ENCODE measurements at regions not wholly inside any gene's neighbourhood (a gene's known extent, or its start where the extent isn't known, plus 50 kb on each side); places are given as distances from the start of the nearest gene placed in this dataset.
A peak's percentile ranks its signal among the peaks of the same experiment; 100 is the strongest.
"Not testable (repeated sequence)": the region's sequence is repeated elsewhere in the genome, so short reads cannot be mapped to it uniquely, and the experiment has no call there.

DNA sequence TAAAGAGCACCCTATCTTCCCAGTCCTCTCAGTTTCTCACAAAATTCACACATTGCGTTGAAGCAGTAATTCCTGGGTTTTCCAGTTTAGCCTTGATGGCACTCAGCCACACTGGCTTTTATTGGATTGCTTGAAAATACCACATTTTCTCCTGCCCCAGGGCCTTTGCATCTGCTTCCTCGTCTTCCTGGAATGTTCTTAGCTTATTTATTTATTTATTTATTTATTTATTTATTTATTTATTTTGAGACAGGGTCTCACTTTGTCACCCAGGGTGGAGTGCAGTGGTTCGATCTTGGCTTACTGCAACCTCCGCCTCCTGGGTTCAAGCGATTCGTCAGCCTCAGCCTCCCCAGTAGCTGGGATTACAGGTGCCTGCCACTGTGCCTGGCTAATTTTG, 680.0 kb upstream of the SALL1 start:
- in situ Hi-C loops (cut with HindIII; ENCODE audit: low pct_unique_long_range_greater_than_20kb, low sequenced_read_pairs); DNase-seq (ENCODE audit: low read depth, low spot score): not testable (repeated sequence)

DNA sequence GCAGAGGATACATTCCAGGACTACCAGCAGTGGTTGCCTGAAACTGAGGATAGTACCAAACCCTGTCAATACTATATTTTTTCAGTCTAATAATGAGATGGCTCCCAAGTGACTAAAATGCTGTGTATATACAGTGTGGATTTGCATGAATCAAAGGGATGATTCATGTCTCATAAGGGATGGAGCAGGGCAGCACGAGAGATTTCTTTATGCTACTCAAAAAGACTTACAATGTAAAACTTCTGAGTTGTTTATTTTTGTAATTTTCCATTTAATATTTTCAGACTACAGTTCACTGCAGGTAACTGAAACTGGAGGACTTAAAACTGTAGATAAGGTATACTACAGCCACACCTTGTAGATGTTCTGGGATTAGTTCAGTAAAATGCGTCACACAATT, 674.7 kb upstream of the SALL1 start:
- no peak for DNase-seq (ENCODE audit: low read depth, low spot score)
- in situ Hi-C loops (cut with HindIII; ENCODE audit: low pct_unique_long_range_greater_than_20kb, low sequenced_read_pairs): no loop called here

DNA sequence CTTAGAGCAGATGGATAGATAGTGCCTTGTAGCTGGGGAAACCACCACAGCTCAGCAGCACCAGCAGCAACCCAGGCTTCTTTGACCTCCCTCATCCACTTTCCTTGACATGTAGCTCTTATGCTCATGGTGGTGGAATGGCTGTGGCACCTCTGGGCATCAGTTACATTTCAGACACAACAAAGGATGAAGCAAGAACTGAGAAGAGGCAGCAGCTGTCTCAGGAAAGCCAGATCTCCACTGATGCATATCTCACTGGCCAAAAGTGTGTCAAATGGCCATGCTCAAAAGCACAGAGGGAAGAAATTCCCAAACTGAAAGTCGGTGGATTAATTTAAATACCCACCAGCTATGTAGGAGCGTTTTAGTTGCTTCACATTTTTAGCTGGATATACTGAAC, 671.4 kb upstream of the SALL1 start:
- DNase-seq (ENCODE audit: low read depth, low spot score): no peak
- in situ Hi-C loops (cut with HindIII; ENCODE audit: low pct_unique_long_range_greater_than_20kb, low sequenced_read_pairs): no loop called here

DNA sequence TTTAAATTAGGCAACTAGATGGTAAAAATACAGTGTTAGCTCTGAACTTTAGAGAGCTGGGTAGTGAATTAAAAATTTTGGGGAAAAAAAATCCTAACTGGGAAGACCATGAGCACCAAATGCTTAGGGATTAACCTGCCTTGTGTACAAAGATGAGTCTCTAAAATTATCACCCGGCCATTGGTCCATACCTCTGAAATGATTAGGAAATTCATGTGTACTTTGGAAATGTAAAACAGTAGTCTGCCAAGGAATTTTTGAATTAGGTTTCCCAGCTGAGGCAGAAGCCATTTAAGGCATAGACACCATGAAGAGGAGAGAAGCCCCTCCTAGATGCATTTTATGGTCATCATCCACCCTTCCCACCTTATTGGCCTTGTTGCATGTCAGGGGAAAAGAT, 670.5 kb upstream of the SALL1 start:
- in situ Hi-C loops (cut with HindIII; ENCODE audit: low pct_unique_long_range_greater_than_20kb, low sequenced_read_pairs): no loop called here

DNA sequence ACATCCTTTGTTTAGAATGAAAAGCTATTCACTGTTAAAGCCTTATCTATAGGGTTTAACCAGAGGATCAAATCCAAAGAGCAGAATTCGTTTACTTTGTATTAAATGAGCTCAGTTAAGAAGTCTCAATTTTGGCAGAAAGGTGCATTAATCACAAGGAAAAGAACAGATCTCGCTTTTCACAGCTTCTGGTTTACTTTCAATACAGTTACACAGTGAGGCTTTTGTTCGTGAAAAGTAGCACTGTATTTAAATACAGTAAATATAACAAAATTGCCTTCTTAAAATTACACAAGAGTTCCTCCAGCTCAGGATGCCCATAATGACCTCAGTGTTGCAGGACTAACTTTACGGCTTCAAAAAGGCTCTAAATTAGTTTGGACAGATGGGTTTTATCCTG, 669.1 kb upstream of the SALL1 start:
- DNase-seq (ENCODE audit: low read depth, low spot score): peak; percentile 81
- in situ Hi-C loops (cut with HindIII; ENCODE audit: low pct_unique_long_range_greater_than_20kb, low sequenced_read_pairs): no loop called here

More for the DNA sequence above, 670.5 kb upstream of the SALL1 start:
- no peak for DNase-seq (ENCODE audit: low read depth, low spot score)

DNA sequence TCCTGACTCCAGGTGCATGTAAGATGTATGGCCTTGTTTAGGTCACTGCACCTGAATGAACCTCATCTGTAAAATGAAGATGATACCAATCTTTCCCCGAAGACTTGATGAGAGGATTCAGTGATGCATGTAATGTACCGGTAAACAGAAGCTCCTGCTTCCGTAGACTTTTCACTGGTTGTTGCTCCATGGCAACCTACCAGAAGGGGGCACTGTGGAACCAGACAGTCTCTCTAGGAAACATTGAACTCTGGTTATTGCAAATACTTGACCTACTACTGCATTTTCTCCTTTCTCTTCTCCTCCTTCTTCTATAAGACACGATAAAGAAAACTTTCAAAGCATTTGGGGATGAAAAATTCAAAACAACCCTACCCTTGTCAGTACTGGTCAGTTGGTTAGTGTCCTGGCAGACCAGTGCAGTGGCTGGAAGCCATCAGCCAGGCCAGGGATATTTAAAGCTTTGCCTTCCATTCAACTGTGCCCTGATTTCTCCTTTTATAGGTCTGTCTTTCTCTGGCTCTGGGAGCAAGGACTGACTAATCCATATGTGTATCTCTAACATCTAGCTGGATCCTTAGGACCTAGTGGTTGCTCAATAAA, 667.4 kb upstream of the SALL1 start:
- in situ Hi-C loops (cut with HindIII; ENCODE audit: low pct_unique_long_range_greater_than_20kb, low sequenced_read_pairs): no loop called here
- peak; percentile 66 for DNase-seq (ENCODE audit: low read depth, low spot score)

DNA sequence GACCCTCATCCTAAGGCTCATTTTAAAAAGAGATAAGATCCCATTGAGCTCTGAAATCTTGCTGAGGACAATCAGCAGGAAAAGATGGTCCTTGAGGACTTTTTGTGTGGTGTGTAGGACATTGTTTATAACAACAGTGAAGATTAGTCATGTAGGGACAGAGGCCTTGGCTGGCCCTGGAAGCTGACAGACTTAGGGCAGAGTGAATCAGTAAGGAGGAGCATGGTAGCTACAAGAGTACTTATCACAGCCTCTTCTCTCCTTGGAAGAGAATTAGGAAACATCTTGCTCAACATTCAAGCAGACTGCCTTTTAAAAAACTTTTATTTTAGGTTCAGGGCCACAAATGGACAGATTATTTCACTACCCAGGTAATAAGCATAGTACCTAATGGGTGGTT, 665.9 kb upstream of the SALL1 start:
- in situ Hi-C loops (cut with HindIII; ENCODE audit: low pct_unique_long_range_greater_than_20kb, low sequenced_read_pairs): no loop called here
- DNase-seq (ENCODE audit: low read depth, low spot score): no peak

DNA sequence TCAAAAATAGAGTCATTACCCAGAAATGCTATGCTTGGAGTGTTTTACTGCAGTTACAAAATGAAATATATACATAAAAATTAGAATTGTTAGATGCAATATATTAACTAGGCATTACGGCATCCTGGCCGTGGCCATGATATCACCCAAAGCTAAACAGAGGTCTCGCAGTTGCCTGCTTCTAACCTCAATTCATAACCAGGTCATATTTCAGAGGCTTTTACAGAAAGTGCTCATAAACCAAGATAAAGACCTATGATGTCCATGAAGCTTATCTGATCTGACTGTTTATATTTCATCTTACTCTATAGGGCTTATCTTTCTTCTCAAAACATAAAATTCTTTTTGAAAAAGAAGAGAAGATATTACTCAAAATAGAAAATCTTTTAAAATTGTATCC, 664.5 kb upstream of the SALL1 start:
- no peak for DNase-seq (ENCODE audit: low read depth, low spot score)
- in situ Hi-C loops (cut with HindIII; ENCODE audit: low pct_unique_long_range_greater_than_20kb, low sequenced_read_pairs): no loop called here

DNA sequence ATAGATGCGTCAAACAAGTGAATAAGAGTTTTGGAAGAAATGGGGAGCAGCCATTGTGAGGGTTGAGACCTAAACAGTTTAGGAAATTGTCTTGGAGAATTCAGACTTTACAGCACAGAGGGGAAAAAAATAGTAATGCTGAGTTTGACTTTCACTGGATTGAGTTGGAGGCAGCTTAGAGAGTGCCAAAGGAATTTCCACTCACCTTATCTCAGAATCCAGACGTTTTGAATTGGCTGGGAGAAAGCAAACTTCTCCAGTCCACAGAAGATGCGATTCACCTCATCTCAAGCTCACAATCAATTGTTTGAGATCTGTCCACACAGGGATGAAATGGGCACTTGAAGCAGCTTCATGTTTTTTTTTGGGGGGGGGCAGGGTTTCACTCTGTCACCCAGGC, 663.5 kb upstream of the SALL1 start:
- in situ Hi-C loops (cut with HindIII; ENCODE audit: low pct_unique_long_range_greater_than_20kb, low sequenced_read_pairs): no loop called here
- DNase-seq (ENCODE audit: low read depth, low spot score): no peak

DNA sequence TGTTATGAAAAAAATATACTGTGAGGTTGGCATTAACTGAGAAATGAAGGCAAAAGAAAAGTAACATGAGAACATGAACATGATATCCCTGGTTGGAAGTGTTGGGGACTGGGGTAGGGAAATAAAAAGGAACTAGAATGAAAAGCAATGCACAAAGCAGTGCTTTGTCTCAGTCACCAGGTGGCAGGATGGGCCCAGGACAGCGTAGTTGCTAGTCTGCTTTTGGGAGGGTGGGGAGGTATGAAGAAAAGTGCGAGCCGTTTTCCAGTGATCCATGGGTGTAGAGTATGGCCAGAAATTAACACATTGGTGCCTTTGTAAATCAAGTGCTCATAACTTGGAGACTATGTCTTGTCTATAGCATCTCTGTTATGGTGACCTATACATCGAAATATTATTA, 662.5 kb upstream of the SALL1 start:
- in situ Hi-C loops (cut with HindIII; ENCODE audit: low pct_unique_long_range_greater_than_20kb, low sequenced_read_pairs): no loop called here
- no peak for DNase-seq (ENCODE audit: low read depth, low spot score)

DNA sequence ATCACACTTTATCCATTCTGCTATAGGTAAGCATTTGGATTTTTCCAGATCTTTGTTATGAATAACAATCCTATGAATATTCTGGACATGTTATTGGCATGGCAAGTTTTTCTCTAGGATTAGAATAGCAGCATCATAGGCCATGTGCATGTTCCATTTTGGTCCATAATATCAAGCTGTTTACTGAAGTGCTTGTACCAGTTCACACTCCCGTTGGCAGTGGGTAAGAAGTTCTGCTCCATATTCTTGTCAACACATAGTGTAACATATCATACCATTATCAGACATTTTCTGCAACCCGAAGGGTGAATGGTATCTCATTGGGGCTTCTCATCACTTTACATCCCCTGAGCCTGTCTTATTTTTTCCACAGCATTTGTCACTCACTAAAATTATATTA, 661.9 kb upstream of the SALL1 start:
- no peak for DNase-seq (ENCODE audit: low read depth, low spot score)
- in situ Hi-C loops (cut with HindIII; ENCODE audit: low pct_unique_long_range_greater_than_20kb, low sequenced_read_pairs): no loop called here

DNA sequence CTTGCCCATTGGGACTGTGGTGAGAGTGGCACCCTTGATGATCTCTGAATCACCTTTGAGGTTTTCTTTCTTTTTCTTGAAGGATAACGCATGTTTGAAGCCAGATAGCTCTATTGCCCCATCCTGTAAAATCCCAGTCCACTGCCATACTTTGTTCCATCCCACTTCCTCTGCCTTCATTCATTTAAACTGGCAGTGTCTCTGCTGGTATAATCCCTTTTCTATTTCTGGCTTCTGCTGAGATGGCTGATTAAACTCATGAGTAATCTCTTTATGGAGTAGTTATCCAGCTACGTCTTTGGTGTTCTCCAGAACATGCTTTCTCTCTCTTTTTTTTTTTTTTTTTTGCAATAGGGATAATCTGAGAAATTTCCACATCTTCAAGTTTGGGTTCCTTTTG, 656.5 kb upstream of the SALL1 start:
- in situ Hi-C loops (cut with HindIII; ENCODE audit: low pct_unique_long_range_greater_than_20kb, low sequenced_read_pairs): no loop called here
- no peak for DNase-seq (ENCODE audit: low read depth, low spot score)

DNA sequence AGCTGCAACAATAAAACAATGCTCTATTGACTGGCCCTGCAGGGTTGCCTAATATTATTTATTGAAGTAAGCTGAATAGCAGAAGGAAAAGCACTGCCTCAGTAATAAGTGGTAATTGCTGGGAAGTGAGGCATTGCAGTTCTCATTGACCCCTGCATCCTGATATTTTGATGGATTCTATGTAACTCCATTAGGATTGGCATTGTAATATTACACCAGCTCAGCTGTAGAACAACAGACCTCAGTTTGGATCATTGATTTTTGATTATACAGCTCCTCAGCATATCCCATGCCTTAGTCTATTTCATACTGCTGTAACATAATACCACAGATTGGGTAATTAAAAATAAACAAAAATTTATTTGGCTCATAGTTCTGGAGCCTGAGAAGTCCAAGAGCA, 650.6 kb upstream of the SALL1 start:
- in situ Hi-C loops (cut with HindIII; ENCODE audit: low pct_unique_long_range_greater_than_20kb, low sequenced_read_pairs): no loop called here
- no peak for DNase-seq (ENCODE audit: low read depth, low spot score)

DNA sequence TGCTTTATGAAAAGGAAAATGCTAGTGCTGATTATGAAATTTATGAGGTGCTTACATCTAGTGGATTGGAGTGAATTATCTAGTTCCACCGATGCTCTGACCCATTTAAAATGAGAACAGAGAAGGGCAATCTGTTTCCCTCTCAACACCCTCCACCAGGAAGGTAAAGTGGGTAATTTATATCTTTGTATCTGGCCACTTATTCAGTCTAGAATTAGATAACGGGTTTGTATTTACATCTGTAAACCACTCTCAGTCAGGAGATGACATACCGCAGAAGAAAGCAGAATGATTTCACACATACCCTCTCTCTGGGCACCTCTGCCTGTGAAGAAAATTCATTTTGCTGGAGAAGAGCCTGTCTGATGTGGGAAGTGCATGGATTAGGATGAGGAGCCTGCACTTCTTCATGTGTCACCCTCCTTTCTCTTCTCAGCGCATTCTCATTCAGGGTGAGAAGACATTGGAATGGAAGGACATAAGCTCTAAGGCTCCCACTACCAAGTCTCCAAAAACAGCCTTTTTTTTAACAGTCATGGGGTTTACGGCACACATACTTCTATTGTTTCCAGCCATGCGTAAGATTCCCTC, 646.7 kb upstream of the SALL1 start:
- in situ Hi-C loops (cut with HindIII; ENCODE audit: low pct_unique_long_range_greater_than_20kb, low sequenced_read_pairs): no loop called here

DNA sequence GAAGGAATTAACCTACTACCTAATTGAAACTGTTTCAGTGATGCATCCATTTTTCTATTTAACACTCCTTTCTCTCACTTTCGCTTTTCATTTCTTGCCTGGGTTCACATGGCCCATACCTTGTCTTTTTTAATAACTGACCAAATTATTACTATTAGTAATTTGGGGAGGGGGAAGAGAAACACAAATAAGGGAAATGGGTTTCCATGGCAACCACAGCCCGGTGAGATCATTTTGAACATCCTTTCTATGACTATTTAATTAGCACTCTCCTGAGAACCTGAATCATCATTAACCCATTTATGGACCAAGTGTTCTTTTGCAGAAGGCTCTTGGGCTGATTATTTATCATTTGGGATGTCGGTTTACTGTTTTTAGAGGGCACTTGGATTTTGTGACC, 628.2 kb upstream of the SALL1 start:
- DNase-seq (ENCODE audit: low read depth, low spot score): no peak
- in situ Hi-C loops (cut with HindIII; ENCODE audit: low pct_unique_long_range_greater_than_20kb, low sequenced_read_pairs): no loop called here

More for the DNA sequence above, 646.7 kb upstream of the SALL1 start:
- no peak for DNase-seq (ENCODE audit: low read depth, low spot score)

DNA sequence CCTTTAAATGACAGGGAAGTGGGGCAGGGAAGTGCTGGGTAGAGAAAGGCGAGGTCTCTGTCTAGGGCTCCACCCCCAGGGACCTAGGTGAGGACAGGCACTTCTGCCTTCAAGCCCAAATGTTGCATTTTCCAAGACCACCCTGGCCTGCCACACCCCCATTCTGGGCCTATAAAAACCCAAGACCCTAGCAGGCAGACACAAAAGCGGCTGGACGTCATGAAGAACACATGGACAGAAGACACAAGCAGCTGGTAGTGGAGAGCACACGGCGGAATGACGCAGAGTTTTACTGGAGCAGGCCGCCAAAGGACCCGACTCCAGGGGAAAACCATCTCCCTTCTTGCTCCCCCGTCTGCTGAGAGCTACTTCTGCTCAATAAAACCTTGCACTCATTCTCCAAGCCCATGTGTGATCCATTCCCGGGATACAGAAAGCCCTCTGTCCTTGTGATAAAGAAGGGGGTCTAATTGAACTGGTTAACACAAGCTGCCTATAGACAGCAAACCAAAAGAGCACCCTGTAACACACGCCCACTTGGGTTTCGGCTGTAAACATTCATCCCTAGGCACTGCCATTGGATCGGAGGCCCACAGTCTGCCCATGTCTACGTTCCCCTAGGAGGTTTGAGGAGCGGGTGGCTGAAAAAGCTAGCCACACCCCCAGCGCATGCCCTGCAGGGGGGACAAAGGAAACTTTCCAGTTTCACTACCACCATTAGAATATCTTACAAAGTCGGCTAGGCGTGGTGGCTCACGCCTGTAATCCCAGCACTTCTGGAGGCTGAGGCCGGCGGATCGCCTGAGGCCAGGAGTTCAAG, 622.2 kb upstream of the SALL1 start:
- DNase-seq (ENCODE audit: low read depth, low spot score): peak; percentile 2
- in situ Hi-C loops (cut with HindIII; ENCODE audit: low pct_unique_long_range_greater_than_20kb, low sequenced_read_pairs): no loop called here

DNA sequence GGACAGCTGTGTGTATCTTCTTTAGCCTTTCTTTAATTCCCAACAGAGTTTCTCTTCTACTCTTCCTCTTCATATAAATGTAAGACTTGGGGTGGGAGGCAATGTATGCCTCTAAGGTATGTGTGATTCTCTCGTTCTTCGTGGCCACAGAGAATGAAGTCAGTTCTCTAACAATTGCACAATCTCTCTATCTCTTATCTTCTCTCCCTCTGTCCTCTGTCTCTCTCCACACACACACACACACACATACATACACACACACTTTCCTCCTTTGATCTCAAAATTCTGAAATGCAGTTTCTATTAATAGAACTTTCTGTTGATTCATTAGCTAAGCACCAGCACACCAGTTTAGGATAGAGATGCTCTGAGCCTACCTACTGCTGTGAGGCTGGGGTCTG, 615.7 kb upstream of the SALL1 start:
- in situ Hi-C loops (cut with HindIII; ENCODE audit: low pct_unique_long_range_greater_than_20kb, low sequenced_read_pairs): no loop called here
- DNase-seq (ENCODE audit: low read depth, low spot score): no peak

DNA sequence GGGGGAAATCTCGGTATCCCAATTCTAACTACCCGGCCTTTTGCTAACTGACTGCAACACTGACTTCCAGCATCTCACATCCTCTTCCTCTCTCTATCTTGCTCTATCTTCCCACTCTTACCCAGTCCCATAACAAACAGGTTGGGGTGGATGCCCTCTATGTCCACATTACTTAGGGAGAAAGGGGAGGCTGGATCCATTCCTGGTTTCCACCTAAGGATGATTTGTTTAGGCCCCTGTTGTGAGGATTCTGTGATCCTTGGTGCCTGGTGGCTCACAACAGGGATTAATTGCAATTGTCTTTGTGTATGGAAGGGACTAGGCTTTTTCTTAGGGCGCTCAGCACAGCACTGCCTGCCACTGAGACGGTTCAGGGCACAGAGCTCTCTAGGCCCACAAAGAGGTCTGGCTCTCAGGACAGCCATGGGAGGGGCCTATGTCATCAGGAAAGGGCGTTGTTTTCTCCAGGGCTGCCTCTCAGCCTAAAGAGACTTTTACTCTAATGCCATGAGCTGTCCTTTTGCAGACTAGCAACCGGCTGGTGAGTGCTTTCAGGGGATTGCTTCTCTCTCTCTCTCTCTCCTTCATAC, 612.1 kb upstream of the SALL1 start:
- in situ Hi-C loops (cut with HindIII; ENCODE audit: low pct_unique_long_range_greater_than_20kb, low sequenced_read_pairs): no loop called here
- no peak for DNase-seq (ENCODE audit: low read depth, low spot score)
